Heart left ventricle (tissue), 16 donors: ENCODE measurements at regions not wholly inside any gene's neighbourhood (a gene's known extent, or its start where the extent isn't known, plus 50 kb on each side); places are given as distances from the start of the nearest gene placed in this dataset.

Experiments
- ATAC-seq, 4 donors: fragments of 200-7000 bp; cut with Tn5 transposase; one replicate each; pipeline ENCODE4 v1.9.1; 2020 to 2022; ENCODE audit warnings: moderate library complexity in 4 of 4, mild to moderate bottlenecking in 3 of 4, moderate number of reproducible peaks in 1 of 4
- DNase-seq, 5 donors: peaks; one replicate each; pipeline ENCODE4 v3.0.0-alpha.2; 2020
- H3K27ac ChIP-seq, 12 donors: fragments of 200-600 bp; sonication (generic) in 4 of 12; one replicate each; pipeline versions ENCODE4 v1.5.0 to v1.8.0; 2016 to 2022; ENCODE audit warnings: mild to moderate bottlenecking in 2 of 12
- H3K27me3 ChIP-seq, 9 donors: fragments of 200-600 bp; sonication (generic) in 2 of 9; one replicate each; pipeline versions ENCODE4 v1.5.1 to v1.8.0; 2016 to 2022; ENCODE audit warnings: mild to moderate bottlenecking in 3 of 9
- H3K36me3 ChIP-seq, 9 donors: fragments of 200-600 bp; sonication (generic) in 2 of 9; one replicate each; pipeline versions ENCODE4 v1.5.0 to v1.8.0; 2018 to 2022; ENCODE audit warnings: mild to moderate bottlenecking in 2 of 9
- H3K4me1 ChIP-seq, 12 donors: fragments of 200-600 bp; sonication (generic) in 4 of 12; one replicate each; pipeline versions ENCODE4 v1.5.0 to v1.8.0; 2016 to 2022; ENCODE audit warnings: mild to moderate bottlenecking in 3 of 12
- H3K4me3 ChIP-seq, 12 donors: fragments of 200-600 bp; sonication (generic) in 4 of 12; one replicate each; pipeline versions ENCODE4 v1.5.0 to v1.8.0; 2017 to 2022; ENCODE audit warnings: mild to moderate bottlenecking in 9 of 12, moderate library complexity in 4 of 12
- H3K9me3 ChIP-seq, 12 donors: fragments of 200-600 bp; sonication (generic) in 4 of 12; one replicate each; pipeline versions ENCODE4 v1.5.0 to v1.8.0; 2016 to 2022; ENCODE audit warnings: mild to moderate bottlenecking in 1 of 12
- CTCF ChIP-seq, 12 donors: fragments of 200-600 bp; sonication (generic) in 4 of 12; IDR thresholded peaks; one replicate each; pipeline versions ENCODE4 v1.5.0 to v1.8.0; 2018 to 2022; ENCODE audit warnings: antibody characterized with exemption in 12 of 12, mild to moderate bottlenecking in 5 of 12
- POLR2A ChIP-seq, 2 donors: fragments of 450-650 bp; IDR thresholded peaks; one replicate each; pipeline ENCODE4 v1.6.1; 2017; ENCODE audit warnings: antibody characterized with exemption in 2 of 2, mild to moderate bottlenecking in 2 of 2, moderate library complexity in 2 of 2
- WGBS, 4 donors: extraction: QIAGEN DNeasy Blood & Tissue Kit in 2 of 4; methylation state at CpG; one replicate each; pipeline versions ENCODE4 v1.1.5 to v1.1.7; 2013 to 2018; 5-methylcytosine and 5-hydroxymethylcytosine counted together
- intact Hi-C, 10 donors: fragments of 100-400 bp; cut with DNase I; formaldehyde crosslinking; loops; one replicate each; pipeline versions ENCODE4 v1.11.1 to v1.14.2; 2022
- donor health status: ischemic (EF 13 %, LVEDD 7.1; RV severe dilation, severe dysfunction).
- donor health status: healthy with polysubstance abuse.
- donor health status: DM: no; HTN: yes; CAD: no.
- donor health status: DM: no; HTN: no; CAD: no.
- donor health status: ischemic (EF 25% LVEDD 6.9; RV normal size, moderate dysfunction).
- donor health status: ischemic (EF 25% LVEDD 5.7; RV mildly dilated, moderate dysfunction).
- donor health status: healthy.
- donor health status: DM: yes; HTN: yes; CAD: no.
- donor health status: ischemic (EF 35%, LVEDD 5.7; RV mildly dilated, moderate dysfunction).
- donor health status: nonischemic (EF 11% LVEDD 7.7; RV severe dilation, severe dysfunction).
- donor health status: DM: yes; HTN: yes; CAD: no.
- donor health status: PGD.
- donor health status: ischemic (EF 29% LVEDD 5.4; RV normal size, mild dysfunction).
- donor health status: nonischemic (EF 23%, LVEDD 6.1; RV moderate dilation, normal function).

GRCh38 chr5:18699681-18700080, 1065.4 kb downstream of the TAF11L14 start:
- no peak overlapping the region for H3K4me3 ChIP-seq
- no peak for DNase-seq
- H3K27ac ChIP-seq = no peak overlapping the region
- no peaks in the 10 kb centered on the region for H3K36me3 ChIP-seq
- no peaks in the 10 kb centered on the region for H3K9me3 ChIP-seq
- H3K4me1 ChIP-seq = peaks cover 0 to 10% (median 0%) of the 10 kb centered on the region in 12 donors
- intact Hi-C loops = loop anchor here in 4 of 10 donors (5.0 to 10.0 kb wide), 3 partner anchors 232 to 305 kb away; no protein-coding TSS in a partner anchor
- no peak for ATAC-seq
- no peaks in the 10 kb centered on the region for H3K27me3 ChIP-seq
- TF ChIP-seq CTCF (IDR thresholded peaks at IDR 0.05) = no peak
- no peak for TF ChIP-seq POLR2A (IDR thresholded peaks at IDR 0.05)
- WGBS, 4 donors = 49 to 57% (median 54%) methylated on average over 1 of the region's 1 CpG

- ATAC-seq (no peak), DNase-seq (no peak)
- TF ChIP-seq POLR2A (IDR thresholded peaks at IDR 0.05) (no peak), CTCF (IDR thresholded peaks at IDR 0.05) (no peak)
- Histone ChIP-seq H3K9me3 (no peaks in the 10 kb centered on the region), H3K27ac (no peak overlapping the region), H3K36me3 (no peaks in the 10 kb centered on the region), H3K4me1 (peaks cover 0 to 9% (median 0%) of the 10 kb centered on the region in 12 donors), H3K27me3 (no peaks in the 10 kb centered on the region), H3K4me3 (no peak overlapping the region)
- intact Hi-C loops = loop anchor here in 1 of 10 donors (10.0 kb wide), 1 partner anchor 238 kb away; no protein-coding TSS in a partner anchor
- 38 to 47% (median 44%) methylated on average over 1 of the region's 1 CpG for WGBS, 4 donors
Observed at GRCh38 chr5:18702821-18703220, 1068.6 kb downstream of the TAF11L14 start.

GRCh38 chr5:18712936-18713485, 1078.8 kb downstream of the TAF11L14 start:
- no peaks in the 10 kb centered on the region for H3K4me1 ChIP-seq
- ATAC-seq (no peak), DNase-seq (no peak)
- no peak overlapping the region for H3K27ac ChIP-seq
- H3K27me3 ChIP-seq = no peaks in the 10 kb centered on the region
- TF ChIP-seq POLR2A (IDR thresholded peaks at IDR 0.05) (no peak), CTCF (IDR thresholded peaks at IDR 0.05) (no peak)
- no peaks in the 10 kb centered on the region for H3K36me3 ChIP-seq
- H3K9me3 ChIP-seq = peaks cover 0 to 5% (median 0%) of the 10 kb centered on the region in 12 donors
- no peak overlapping the region for H3K4me3 ChIP-seq
- intact Hi-C loops = no loop called here
- WGBS, 4 donors = 79 to 90% (median 87%) methylated on average over 5 of the region's 5 CpGs

GRCh38 chr5:18720002-18720401, 1085.7 kb downstream of the TAF11L14 start:
- 14 to 21% (median 18%) methylated on average over 1 of the region's 1 CpG for WGBS, 4 donors
- no peaks in the 10 kb centered on the region for H3K27me3 ChIP-seq
- intact Hi-C loops = no loop called here
- H3K9me3 ChIP-seq = no peaks in the 10 kb centered on the region
- H3K36me3 ChIP-seq = no peaks in the 10 kb centered on the region
- no peak overlapping the region for H3K27ac ChIP-seq
- H3K4me3 ChIP-seq = no peak overlapping the region
- no peak for DNase-seq
- TF ChIP-seq POLR2A (IDR thresholded peaks at IDR 0.05) = no peak
- no peak for TF ChIP-seq CTCF (IDR thresholded peaks at IDR 0.05)
- no peak for ATAC-seq
- no peaks in the 10 kb centered on the region for H3K4me1 ChIP-seq
